ENCODE measurements at regions not wholly inside any gene's neighbourhood (a gene's known extent, or its start where the extent isn't known, plus 50 kb on each side); places are given as distances from the start of the nearest gene placed in this dataset.
"Not testable (repeated sequence)": the region's sequence is repeated elsewhere in the genome, so short reads cannot be mapped to it uniquely, and the experiment has no call there.

- no peak for DNase-seq
Measured at GRCh38 chr18:8912348-8913326, 189.9 kb upstream of the NDUFV2 start.

- DNase-seq, result not testable (repeated sequence)
Measured at GRCh38 chr18:8913606-8914403, 188.7 kb upstream of the NDUFV2 start.

- not testable (repeated sequence) for DNase-seq
Measured at GRCh38 chr18:8914404-8915264, 187.9 kb upstream of the NDUFV2 start.

- not testable (repeated sequence) for DNase-seq
Measured at GRCh38 chr18:8920856-8921787, 181.4 kb upstream of the NDUFV2 start.

GRCh38 chr18:8926464-8926863, 176.0 kb upstream of the NDUFV2 start:
- no peak for DNase-seq

GRCh38 chr18:8928044-8928443, 174.5 kb upstream of the NDUFV2 start:
- DNase-seq, result no peak

GRCh38 chr18:8928847-8929780, 173.4 kb upstream of the NDUFV2 start:
- no peak for DNase-seq

GRCh38 chr18:8930990-8931616, 171.4 kb upstream of the NDUFV2 start:
- DNase-seq, result no peak

GRCh38 chr18:8932866-8933265, 169.6 kb upstream of the NDUFV2 start:
- no peak for DNase-seq

- no peak for DNase-seq
Measured at GRCh38 chr18:8933714-8934284, 168.7 kb upstream of the NDUFV2 start.

GRCh38 chr18:8935346-8935745, 167.2 kb upstream of the NDUFV2 start:
- DNase-seq, result not testable (repeated sequence)

- no peak for DNase-seq
Measured at GRCh38 chr18:8936619-8937018, 165.9 kb upstream of the NDUFV2 start.

GRCh38 chr18:8937160-8938094, 165.1 kb upstream of the NDUFV2 start:
- DNase-seq, result no peak

GRCh38 chr18:8938817-8939216, 163.7 kb upstream of the NDUFV2 start:
- DNase-seq, result no peak

- no peak for DNase-seq
Measured at GRCh38 chr18:8942021-8942908, 160.2 kb upstream of the NDUFV2 start.
